GM06990 (cell line): ENCODE measurements at regions not wholly inside any gene's neighbourhood (a gene's known extent, or its start where the extent isn't known, plus 50 kb on each side); places are given as distances from the start of the nearest gene placed in this dataset.

Experiments
- DNase-seq: peaks from one replicate; pipeline ENCODE4 v3.0.0-alpha.2; 2011; ENCODE audit not compliant: insufficient read length; ENCODE audit errors: extremely low read depth
- H3K27me3 ChIP-seq: replicated peaks from 2 replicates; pipeline ENCODE4 v1.6.0; 2011; ENCODE audit warnings: low read length; ENCODE audit not compliant: control insufficient read depth, insufficient read depth
- H3K36me3 ChIP-seq: 2 replicates; pipeline ENCODE4 v1.5.1; 2011; ENCODE audit warnings: low read length; ENCODE audit not compliant: control insufficient read depth, insufficient read depth
- H3K4me3 ChIP-seq: replicated peaks from 2 replicates; pipeline ENCODE4 v1.5.1; 2011; ENCODE audit warnings: low read depth, mild to moderate bottlenecking, control low read depth, low read length
- TF ChIP-seq, protein P1 (sequence below): IDR thresholded peaks from 2 replicates; pipeline ENCODE4 v1.5.1; 2011; ENCODE audit warnings: low read length, control low read depth, mild to moderate bottlenecking, inconsistent platforms; ENCODE audit not compliant: insufficient read depth, poor library complexity, severe bottlenecking

DNA sequence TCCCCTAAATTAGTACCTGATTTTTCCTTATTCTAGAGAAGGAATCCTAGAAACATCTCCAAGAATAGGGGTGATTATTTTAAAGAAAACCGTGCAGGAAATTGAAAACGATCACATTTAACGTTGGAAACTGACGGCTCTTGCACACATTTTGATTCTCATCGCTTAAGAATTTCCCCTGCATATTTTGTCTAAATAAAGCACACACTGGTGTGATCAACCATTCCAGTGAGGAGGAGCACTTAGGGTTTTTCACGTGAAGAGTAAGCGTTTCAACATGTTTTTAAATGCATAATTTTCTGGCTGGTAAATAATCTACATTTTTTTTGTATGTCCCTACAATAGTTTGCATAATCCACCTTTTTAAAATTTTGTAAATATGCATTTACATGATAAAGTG lies 229.7 kb upstream of the PFKP start:
- no peak overlapping the region for H3K4me3 ChIP-seq
- no peak for DNase-seq
- no peaks in the 10 kb centered on the region for H3K36me3 ChIP-seq
- TF ChIP-seq, protein P1, sequence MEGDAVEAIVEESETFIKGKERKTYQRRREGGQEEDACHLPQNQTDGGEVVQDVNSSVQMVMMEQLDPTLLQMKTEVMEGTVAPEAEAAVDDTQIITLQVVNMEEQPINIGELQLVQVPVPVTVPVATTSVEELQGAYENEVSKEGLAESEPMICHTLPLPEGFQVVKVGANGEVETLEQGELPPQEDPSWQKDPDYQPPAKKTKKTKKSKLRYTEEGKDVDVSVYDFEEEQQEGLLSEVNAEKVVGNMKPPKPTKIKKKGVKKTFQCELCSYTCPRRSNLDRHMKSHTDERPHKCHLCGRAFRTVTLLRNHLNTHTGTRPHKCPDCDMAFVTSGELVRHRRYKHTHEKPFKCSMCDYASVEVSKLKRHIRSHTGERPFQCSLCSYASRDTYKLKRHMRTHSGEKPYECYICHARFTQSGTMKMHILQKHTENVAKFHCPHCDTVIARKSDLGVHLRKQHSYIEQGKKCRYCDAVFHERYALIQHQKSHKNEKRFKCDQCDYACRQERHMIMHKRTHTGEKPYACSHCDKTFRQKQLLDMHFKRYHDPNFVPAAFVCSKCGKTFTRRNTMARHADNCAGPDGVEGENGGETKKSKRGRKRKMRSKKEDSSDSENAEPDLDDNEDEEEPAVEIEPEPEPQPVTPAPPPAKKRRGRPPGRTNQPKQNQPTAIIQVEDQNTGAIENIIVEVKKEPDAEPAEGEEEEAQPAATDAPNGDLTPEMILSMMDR: no peak
- H3K27me3 ChIP-seq: no peaks in the 10 kb centered on the region; the same call in 1 of the 2 replicates

DNA sequence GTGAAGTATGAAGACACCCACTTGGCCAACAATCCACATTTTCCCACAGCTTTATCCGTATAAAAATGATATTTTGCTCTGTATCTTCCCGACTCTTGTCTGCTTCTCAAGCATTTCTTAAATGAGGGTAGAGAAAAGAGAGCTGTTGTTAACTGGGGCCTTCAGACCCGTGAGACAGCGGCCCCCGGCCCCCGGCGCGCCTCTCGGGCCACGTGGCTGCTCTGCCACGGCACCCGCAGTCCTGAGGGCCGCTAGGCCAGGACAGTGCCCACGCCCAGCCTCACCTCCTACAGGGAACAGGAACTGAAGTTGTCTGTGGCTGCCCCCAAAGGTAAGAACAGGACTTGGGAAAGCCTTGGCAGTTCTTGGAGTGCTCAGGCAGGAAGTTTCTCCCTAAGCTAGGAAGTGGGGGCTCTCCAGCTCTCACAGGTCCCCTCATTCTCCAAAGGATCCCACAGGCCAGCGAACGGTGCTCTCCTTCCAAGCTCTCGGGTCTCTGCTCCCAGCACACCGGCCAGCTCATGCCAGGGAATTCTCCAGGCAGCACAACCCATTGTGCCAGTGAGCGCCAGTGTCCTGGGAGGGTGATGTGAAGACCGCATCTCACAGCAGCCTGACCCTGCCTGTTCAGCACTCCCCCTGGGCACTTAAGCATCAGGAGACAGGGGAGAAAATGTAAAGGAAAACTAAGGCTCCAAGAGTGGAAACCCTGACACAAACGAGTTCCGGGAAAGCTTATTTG lies 230.3 kb upstream of the PFKP start:
- Histone ChIP-seq H3K4me3 (no peak overlapping the region), H3K27me3 (no peaks in the 10 kb centered on the region; the same call in 1 of the 2 replicates), H3K36me3 (no peaks in the 10 kb centered on the region)
- TF ChIP-seq, protein P1: no peak
- no peak for DNase-seq

DNA sequence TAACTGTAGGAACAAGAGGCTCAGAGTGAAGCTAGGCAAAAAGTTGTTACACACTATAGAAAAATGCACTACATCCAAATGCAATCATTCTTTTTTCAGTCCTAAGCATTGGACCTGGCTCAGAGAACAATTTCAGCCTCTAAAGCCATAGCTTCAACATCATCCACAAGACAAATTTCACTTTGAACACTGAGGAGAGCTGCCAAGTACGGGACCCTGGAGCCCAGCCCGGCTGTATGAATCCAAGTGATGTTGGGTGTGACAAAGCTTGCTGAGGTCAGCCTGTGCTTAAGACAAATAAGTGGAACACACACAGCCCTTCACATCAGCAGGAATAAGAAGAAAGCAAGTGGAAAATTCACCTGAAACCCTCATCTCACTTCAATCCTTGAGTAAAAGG lies 233.1 kb upstream of the PFKP start:
- TF ChIP-seq, protein P1: no peak
- H3K36me3 ChIP-seq: no peaks in the 10 kb centered on the region
- DNase-seq: no peak
- no peaks in the 10 kb centered on the region; the same call in 1 of the 2 replicates for H3K27me3 ChIP-seq
- H3K4me3 ChIP-seq: no peak overlapping the region

DNA sequence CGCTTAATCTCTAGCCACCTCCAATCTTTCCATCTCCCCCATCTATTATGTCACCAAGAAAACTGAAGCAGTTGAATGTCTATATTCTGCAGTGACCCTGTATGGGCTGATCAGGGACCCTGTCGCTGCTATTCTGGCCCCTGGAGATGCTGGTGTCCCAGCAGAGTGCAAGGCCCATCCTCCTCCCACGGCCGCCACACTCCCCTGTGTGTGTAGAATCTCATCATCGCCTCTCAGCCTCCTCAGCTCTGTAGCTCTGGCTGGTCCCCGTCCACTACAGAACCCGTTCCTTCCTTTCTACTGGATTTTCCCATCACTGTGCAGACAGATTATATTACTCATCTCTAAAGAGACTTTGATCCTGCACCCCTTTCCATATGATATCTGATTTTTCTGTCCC lies 235.8 kb upstream of the PFKP start:
- no peak for DNase-seq
- H3K4me3 ChIP-seq: no peak overlapping the region
- no peaks in the 10 kb centered on the region for H3K27me3 ChIP-seq
- H3K36me3 ChIP-seq: no peaks in the 10 kb centered on the region
- TF ChIP-seq, protein P1: no peak

DNA sequence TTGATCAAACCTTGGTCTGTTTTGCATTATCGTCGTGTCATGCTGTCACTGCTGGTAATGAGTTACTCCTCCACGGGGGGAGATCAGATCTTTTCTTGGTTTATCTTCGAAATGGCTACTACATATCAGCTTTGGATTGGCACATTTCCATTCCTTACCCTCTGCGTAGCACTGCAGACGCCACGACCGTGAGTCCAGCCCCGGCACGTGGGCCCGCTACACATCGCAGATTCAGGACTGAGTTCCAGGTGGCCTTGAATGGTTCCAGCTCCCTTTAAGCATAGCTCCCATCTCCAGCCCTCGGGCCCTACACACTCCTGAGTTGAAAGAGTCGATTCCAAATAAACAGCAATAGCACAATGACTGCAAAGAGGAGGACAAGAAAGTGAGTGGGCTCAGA lies 238.6 kb upstream of the PFKP start:
- Histone ChIP-seq H3K4me3 (no peak overlapping the region), H3K27me3 (no peaks in the 10 kb centered on the region), H3K36me3 (no peaks in the 10 kb centered on the region)
- DNase-seq: no peak
- TF ChIP-seq, protein P1: no peak

DNA sequence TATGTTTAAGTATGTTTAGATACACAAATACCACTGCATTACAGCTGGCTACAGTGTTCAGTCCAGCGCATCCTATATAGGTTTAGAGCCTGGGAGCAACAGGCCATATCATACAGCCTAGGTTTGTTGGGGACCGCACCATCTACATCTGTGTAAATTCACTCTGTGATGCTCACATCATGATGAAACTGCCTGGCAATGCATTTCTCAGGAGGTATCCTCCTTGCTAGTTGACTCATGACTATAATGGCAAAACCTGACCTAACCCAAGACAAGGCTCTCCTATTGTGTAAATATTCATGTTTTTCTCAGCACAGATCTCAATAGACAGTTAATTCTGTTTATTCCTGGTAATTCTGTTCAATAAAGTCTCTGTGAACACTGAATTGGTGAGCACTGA lies 240.7 kb upstream of the PFKP start:
- Histone ChIP-seq H3K4me3 (no peak overlapping the region), H3K27me3 (no peaks in the 10 kb centered on the region), H3K36me3 (no peaks in the 10 kb centered on the region)
- TF ChIP-seq, protein P1: no peak
- DNase-seq: no peak
